Right atrium auricular region (tissue), 2 donors: ENCODE measurements at regions not wholly inside any gene's neighbourhood (a gene's known extent, or its start where the extent isn't known, plus 50 kb on each side); places are given as distances from the start of the nearest gene placed in this dataset.

ENCODE experiments used
- DNase-seq: peaks from one replicate; pipeline ENCODE4 v3.0.0-alpha.2; 2019; ENCODE audit warnings: low spot score
- H3K27ac ChIP-seq, 2 donors: fragments of 200-600 bp; sonication (generic); 1 replicate in 1 of 2; 2 replicates in 1 of 2; pipeline ENCODE4 v1.5.1; 2016 to 2019
- H3K27me3 ChIP-seq, 2 donors: fragments of 200-600 bp; sonication (generic); one replicate each; pipeline versions ENCODE4 v1.5.1 to v1.6.0; 2017 to 2019
- H3K36me3 ChIP-seq: fragments of 200-600 bp; sonication (generic); one replicate; pipeline ENCODE4 v1.5.1; 2016
- H3K4me1 ChIP-seq, 2 donors: fragments of 200-600 bp; sonication (generic); one replicate each; pipeline versions ENCODE4 v1.5.1 to v1.6.0; 2017 to 2019
- H3K4me3 ChIP-seq, 2 donors: fragments of 200-600 bp; sonication (generic); 1 replicate in 1 of 2; 2 replicates in 1 of 2; pipeline ENCODE4 v1.5.1; 2017 to 2019; ENCODE audit warnings: mild to moderate bottlenecking in 1 of 2, moderate library complexity in 1 of 2
- H3K9me3 ChIP-seq, 2 donors: fragments of 200-600 bp; sonication (generic); one replicate each; pipeline ENCODE4 v1.5.1; 2019
- CTCF ChIP-seq, 2 donors: fragments of 200-600 bp; sonication (generic); IDR thresholded peaks; one replicate each; pipeline ENCODE4 v1.5.1; 2019; ENCODE audit warnings: antibody characterized with exemption in 2 of 2

GRCh38 chr10:58952747-58953466 lies 223.5 kb upstream of the PHYHIPL start:
- TF ChIP-seq CTCF (IDR thresholded peaks at IDR 0.05): peak; percentile 76 to 88
- H3K36me3 ChIP-seq: no peaks in the 10 kb centered on the region
- H3K9me3 ChIP-seq: no peaks in the 10 kb centered on the region
- no peak overlapping the region for H3K4me3 ChIP-seq
- no peaks in the 10 kb centered on the region for H3K27me3 ChIP-seq
- H3K4me1 ChIP-seq: no peaks in the 10 kb centered on the region
- DNase-seq: peak; percentile 66
- peak overlapping the region; percentile 52 to 67 for H3K27ac ChIP-seq

GRCh38 chr10:58954178-58954577 lies 222.3 kb upstream of the PHYHIPL start:
- Histone ChIP-seq H3K27me3 (no peaks in the 10 kb centered on the region), H3K4me1 (no peaks in the 10 kb centered on the region), H3K9me3 (no peaks in the 10 kb centered on the region), H3K36me3 (no peaks in the 10 kb centered on the region), H3K4me3 (no peak overlapping the region), H3K27ac (no peak overlapping the region)
- DNase-seq: no peak
- TF ChIP-seq CTCF (IDR thresholded peaks at IDR 0.05): no peak

- no peaks in the 10 kb centered on the region for H3K36me3 ChIP-seq
- no peak for DNase-seq
- H3K4me1 ChIP-seq: no peaks in the 10 kb centered on the region
- TF ChIP-seq CTCF (IDR thresholded peaks at IDR 0.05): no peak
- no peaks in the 10 kb centered on the region for H3K27me3 ChIP-seq
- H3K4me3 ChIP-seq: no peak overlapping the region
- H3K9me3 ChIP-seq: no peaks in the 10 kb centered on the region
- H3K27ac ChIP-seq: no peak overlapping the region
Observed at GRCh38 chr10:58955615-58956014, 220.8 kb upstream of the PHYHIPL start.

- no peak for TF ChIP-seq CTCF (IDR thresholded peaks at IDR 0.05)
- H3K36me3 ChIP-seq: no peaks in the 10 kb centered on the region
- no peak for DNase-seq
- no peak overlapping the region for H3K4me3 ChIP-seq
- H3K27ac ChIP-seq: no peak overlapping the region
- H3K9me3 ChIP-seq: no peaks in the 10 kb centered on the region
- no peaks in the 10 kb centered on the region for H3K27me3 ChIP-seq
- no peaks in the 10 kb centered on the region for H3K4me1 ChIP-seq
Observed at GRCh38 chr10:58956926-58957325, 219.5 kb upstream of the PHYHIPL start.

GRCh38 chr10:58957517-58957916 lies 218.9 kb upstream of the PHYHIPL start:
- Histone ChIP-seq H3K36me3 (no peaks in the 10 kb centered on the region), H3K27ac (no peak overlapping the region), H3K4me3 (no peak overlapping the region), H3K4me1 (no peaks in the 10 kb centered on the region), H3K9me3 (no peaks in the 10 kb centered on the region), H3K27me3 (no peaks in the 10 kb centered on the region)
- DNase-seq: no peak
- TF ChIP-seq CTCF (IDR thresholded peaks at IDR 0.05): no peak

- Histone ChIP-seq H3K27me3 (no peaks in the 10 kb centered on the region), H3K36me3 (no peaks in the 10 kb centered on the region), H3K4me3 (no peak overlapping the region), H3K9me3 (no peaks in the 10 kb centered on the region), H3K27ac (no peak overlapping the region), H3K4me1 (no peaks in the 10 kb centered on the region)
- no peak for TF ChIP-seq CTCF (IDR thresholded peaks at IDR 0.05)
- no peak for DNase-seq
Observed at GRCh38 chr10:58963101-58963534, 213.3 kb upstream of the PHYHIPL start.
